ENCODE measurements at regions not wholly inside any gene's neighbourhood (a gene's known extent, or its start where the extent isn't known, plus 50 kb on each side); places are given as distances from the start of the nearest gene placed in this dataset.

DNA sequence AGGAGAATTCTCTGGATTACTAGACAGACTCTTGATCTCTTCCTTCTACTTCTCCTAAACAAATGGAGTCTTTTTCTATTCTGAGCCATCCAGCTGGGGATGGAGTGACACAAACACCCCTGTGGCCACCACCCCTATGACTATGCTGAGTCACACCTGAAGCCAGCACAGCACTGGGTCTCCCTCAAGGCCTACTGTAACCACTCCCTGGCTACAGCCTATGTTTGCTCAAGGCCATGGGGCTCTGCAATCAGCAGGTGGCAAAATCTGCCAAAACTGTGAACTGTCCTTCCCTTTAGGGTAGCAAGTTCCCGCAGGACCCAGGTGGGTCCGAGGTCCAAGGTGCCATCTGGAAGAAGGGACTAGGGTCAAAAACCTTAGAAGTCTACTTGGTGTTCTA lies 132.3 kb downstream of the TINAG start:
- no peak for DNase-seq

- no peak for DNase-seq
Measured at GRCh38 chr6:54441020-54441419, 132.8 kb downstream of the TINAG start.

DNA sequence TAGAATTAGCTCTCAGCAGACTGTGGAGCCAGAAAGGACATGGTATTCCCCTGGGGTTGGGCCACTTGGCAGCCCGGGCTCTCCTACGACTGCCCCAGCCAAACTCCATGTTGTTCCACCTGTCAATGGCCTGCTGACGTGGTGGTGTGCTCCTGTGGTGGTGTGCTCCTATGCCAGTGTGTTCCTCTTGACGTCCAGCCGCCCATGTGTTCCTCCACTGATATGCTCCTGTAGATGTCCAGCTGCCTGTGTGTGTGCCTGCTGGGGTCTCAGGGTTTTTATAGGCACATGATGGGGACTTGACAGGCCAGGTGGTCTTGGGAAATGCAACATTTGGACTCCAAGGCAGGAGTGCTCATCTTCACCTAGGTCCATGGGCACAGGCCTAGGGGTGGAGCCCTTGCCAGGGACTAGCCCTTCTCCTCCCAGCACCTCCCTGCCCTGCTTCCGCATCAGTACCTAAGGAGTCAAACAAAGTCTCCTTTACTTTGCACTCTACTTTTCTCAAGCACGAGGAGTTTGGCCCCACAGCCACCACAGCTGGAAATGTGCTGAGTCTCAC lies 133.5 kb downstream of the TINAG start:
- no peak for DNase-seq

DNA sequence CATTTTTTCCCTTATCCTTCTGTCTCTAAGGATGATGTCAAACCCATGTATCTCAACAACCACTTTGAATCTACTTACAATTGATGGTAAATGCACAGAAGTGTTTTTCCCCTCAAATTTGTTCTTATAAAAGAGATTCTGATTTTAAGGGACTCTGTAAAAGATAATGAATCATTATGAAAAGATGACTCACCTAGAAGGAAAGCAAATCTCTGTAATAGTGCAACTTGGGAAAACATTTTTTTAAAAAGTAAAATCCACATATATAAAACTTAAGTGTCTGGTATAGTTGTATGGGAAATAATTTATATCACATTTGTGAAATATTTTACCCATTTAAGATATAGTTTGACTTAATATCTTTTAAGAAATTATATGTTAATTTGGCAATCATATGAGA lies 137.0 kb downstream of the TINAG start:
- DNase-seq, result no peak

GRCh38 chr6:54448617-54449016 lies 140.4 kb downstream of the TINAG start:
- DNase-seq, result no peak

GRCh38 chr6:54451516-54451915 lies 143.3 kb downstream of the TINAG start:
- DNase-seq, result no peak

- no peak for DNase-seq
Measured at GRCh38 chr6:54463354-54464024, 155.2 kb downstream of the TINAG start.

DNA sequence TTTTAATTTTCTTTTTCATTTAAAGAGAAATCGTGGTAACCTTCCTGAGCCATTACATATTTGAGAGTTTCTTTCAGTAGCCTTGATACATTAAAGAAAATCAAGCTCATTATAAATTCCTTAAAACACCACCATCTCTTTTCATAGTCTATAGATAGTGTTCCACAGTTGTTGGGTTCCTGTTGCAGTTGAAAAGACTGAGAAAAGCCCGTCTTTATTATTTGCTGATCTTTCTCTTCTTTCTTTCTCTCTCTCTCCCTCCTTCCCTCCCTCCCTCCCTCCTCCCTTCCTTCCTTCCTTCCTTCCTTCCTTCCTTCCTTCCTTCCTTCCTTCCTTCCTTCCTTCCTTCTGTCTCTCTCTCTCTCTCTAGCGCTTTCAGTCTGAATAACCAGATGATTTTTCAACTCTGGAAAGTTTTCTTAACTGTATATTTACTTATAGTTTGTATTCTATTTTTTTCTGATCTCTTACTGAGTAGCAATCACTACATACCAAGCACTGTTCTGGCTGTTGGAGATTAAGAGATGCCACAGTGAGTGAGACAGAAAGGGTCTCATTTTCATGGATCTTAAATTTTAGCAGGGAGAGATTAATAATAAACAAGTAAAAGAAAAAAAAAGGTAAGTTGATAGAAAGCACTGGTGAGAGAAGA lies 157.5 kb downstream of the TINAG start:
- no peak for DNase-seq

- DNase-seq, result no peak
Measured at GRCh38 chr6:54467384-54467783, 159.1 kb downstream of the TINAG start.

- DNase-seq, result no peak
Measured at GRCh38 chr6:54473328-54473727, 165.1 kb downstream of the TINAG start.

- no peak for DNase-seq
Measured at GRCh38 chr6:54474898-54475297, 166.7 kb downstream of the TINAG start.

DNA sequence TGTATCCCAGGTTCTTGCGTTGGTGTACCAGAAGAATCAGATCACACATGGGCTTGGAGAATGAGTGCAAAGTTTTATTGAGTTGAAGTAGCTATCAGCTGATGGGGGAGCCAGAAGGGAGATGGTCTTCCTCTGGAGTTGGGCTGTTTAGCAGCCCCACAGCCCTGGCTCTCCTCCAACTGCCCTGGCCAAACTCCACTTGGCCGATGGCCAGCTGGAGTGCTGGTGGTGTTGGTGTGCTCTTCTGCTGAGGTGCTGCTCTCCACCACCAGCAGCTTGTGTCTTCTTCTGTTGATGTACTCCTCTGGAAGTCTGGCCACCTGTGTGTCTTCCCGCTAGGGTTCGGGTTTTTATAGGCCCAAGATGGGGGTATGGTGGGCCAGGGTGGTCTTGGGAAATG lies 172.8 kb downstream of the TINAG start:
- DNase-seq, result no peak

- DNase-seq, result no peak
Measured at GRCh38 chr6:54491431-54491830, 183.2 kb downstream of the TINAG start.

- no peak for DNase-seq
Measured at GRCh38 chr6:54493138-54493537, 184.9 kb downstream of the TINAG start.

GRCh38 chr6:54503144-54503543 lies 194.9 kb downstream of the TINAG start:
- DNase-seq, result no peak

GRCh38 chr6:54515013-54515412 lies 206.8 kb downstream of the TINAG start:
- DNase-seq, result no peak

GRCh38 chr6:54515713-54516112 lies 207.5 kb downstream of the TINAG start:
- no peak for DNase-seq

- no peak for DNase-seq
Measured at GRCh38 chr6:54516321-54516720, 208.1 kb downstream of the TINAG start.

- DNase-seq, result no peak
Measured at GRCh38 chr6:54519161-54519560, 210.9 kb downstream of the TINAG start.

GRCh38 chr6:54525731-54526130 lies 217.5 kb downstream of the TINAG start:
- DNase-seq, result no peak

DNA sequence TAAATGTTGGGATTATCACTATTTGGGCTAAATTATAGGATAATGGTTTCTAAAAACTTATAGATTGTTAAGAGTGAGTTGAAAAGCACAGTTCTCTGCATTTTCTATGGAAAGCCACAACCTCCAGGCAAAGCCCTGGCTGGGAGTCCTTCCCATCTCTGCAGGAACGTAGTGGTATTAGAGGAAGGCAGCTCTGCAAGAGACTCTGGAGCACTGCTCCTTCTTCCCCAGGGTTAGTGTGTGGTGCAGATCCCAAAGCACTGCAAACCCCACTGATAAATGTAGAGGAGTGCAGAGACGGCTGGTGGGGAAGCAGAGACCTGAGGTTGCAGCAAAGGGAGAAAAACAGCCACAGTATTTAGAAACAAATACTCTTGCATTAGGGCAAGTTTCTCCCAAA lies 225.3 kb downstream of the TINAG start:
- no peak for DNase-seq

GRCh38 chr6:54535568-54535967 lies 227.3 kb downstream of the TINAG start:
- no peak for DNase-seq

- no peak for DNase-seq
Measured at GRCh38 chr6:54541541-54541940, 233.3 kb downstream of the TINAG start.

GRCh38 chr6:54559136-54559535 lies 250.9 kb downstream of the TINAG start:
- DNase-seq, result no peak

All from tongue (tissue), 1 donor.